DND-41 (cell line): ENCODE measurements at regions not wholly inside any gene's neighbourhood (a gene's known extent, or its start where the extent isn't known, plus 50 kb on each side); places are given as distances from the start of the nearest gene placed in this dataset.
"Not testable (repeated sequence)": the region's sequence is repeated elsewhere in the genome, so short reads cannot be mapped to it uniquely, and the experiment has no call there.

Experiments used
- EZH2 ChIP-seq: IDR thresholded peaks from 3 replicates; pipeline ENCODE4 v1.6.1; 2012; ENCODE audit warnings: borderline replicate concordance, low read depth, mild to moderate bottlenecking, moderate library complexity, low read length, inconsistent platforms; ENCODE audit not compliant: severe bottlenecking
- TF ChIP-seq, protein P1 (sequence below): IDR thresholded peaks from 2 replicates; pipeline ENCODE4 v1.5.1; 2012; ENCODE audit warnings: borderline replicate concordance, low read length, moderate library complexity, mild to moderate bottlenecking; ENCODE audit not compliant: poor library complexity, severe bottlenecking; ENCODE audit errors: extremely low read depth

DNA sequence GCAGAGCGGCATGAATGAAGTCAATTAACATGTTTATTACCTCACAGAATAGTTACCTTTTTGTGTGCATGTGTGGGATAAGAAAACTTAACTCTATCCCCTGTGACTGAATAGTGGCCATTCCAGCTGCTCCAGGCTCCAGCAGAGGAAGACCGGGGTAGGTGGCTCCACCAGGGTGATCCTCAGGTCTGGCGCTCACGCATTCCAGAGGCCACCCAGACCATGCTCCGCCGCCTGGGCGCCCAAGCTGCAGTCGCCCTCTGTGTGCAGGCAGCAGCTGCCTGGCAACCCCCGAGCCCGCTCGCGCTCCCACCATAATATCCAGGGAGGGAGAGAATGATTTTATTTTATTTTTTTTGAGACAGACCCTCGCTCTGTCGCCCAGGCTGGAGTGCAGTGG lies 1474.5 kb upstream of the TPTE start:
- TF ChIP-seq, protein P1, sequence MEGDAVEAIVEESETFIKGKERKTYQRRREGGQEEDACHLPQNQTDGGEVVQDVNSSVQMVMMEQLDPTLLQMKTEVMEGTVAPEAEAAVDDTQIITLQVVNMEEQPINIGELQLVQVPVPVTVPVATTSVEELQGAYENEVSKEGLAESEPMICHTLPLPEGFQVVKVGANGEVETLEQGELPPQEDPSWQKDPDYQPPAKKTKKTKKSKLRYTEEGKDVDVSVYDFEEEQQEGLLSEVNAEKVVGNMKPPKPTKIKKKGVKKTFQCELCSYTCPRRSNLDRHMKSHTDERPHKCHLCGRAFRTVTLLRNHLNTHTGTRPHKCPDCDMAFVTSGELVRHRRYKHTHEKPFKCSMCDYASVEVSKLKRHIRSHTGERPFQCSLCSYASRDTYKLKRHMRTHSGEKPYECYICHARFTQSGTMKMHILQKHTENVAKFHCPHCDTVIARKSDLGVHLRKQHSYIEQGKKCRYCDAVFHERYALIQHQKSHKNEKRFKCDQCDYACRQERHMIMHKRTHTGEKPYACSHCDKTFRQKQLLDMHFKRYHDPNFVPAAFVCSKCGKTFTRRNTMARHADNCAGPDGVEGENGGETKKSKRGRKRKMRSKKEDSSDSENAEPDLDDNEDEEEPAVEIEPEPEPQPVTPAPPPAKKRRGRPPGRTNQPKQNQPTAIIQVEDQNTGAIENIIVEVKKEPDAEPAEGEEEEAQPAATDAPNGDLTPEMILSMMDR, result not testable (repeated sequence)
- not testable (repeated sequence) for TF ChIP-seq EZH2
